ENCODE measurements at regions not wholly inside any gene's neighbourhood (a gene's known extent, or its start where the extent isn't known, plus 50 kb on each side); places are given as distances from the start of the nearest gene placed in this dataset.

GRCh38 chr18:40877096-40877495, 1077.9 kb upstream of the PIK3C3 start:
- TF ChIP-seq CTCF (conservative IDR thresholded peaks at IDR 0.05; ENCODE audit: low read depth, low read length) (no peak), EZH2 (IDR thresholded peaks at IDR 0.05; ENCODE audit: low read length, unreplicated experiment) (no peak)
